ENCODE measurements at regions not wholly inside any gene's neighbourhood (a gene's known extent, or its start where the extent isn't known, plus 50 kb on each side); places are given as distances from the start of the nearest gene placed in this dataset.

DNA sequence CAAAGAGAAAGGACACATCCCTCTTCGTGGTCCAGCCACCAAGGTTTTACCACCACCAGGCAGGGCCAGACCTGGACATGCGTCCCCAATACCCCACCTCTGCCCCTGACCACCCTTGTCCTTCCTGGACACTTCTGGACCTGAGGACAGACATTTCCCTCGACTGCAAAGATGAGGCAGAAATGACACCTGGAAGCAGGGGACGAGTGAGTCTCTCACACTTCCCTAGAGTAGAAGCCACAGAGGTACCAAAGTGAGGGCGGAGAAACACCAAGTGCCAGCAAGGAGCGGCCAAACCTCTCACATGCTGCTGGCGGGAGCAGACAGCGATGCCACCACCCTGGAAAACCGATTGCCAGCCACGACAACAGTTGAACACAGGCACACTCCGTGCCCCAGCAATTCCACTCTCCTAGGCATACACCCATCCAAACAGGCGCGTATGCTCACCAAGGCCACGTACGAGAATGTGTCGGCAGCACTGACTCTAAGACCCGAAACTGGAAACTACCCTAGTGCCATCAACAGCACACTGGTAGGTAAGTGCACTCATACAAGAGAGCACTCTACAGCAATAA, 207.0 kb upstream of the NSMCE3 start:
- H3K4me1 ChIP-seq = peaks cover 5 to 23% (median 21%) of the 10 kb centered on the region in 10 experiments; a peak in 18 of 20 replicates
- H3K36me3 ChIP-seq = no peaks in the 10 kb centered on the region
- no peak overlapping the region for H3K27ac ChIP-seq
- H3K4me3 ChIP-seq = no peak overlapping the region
- TF ChIP-seq Cebpa-rat (IDR thresholded peaks at IDR 0.05) = no peak
- H3K9me3 ChIP-seq (replicated peaks in 1 of 11) = peaks cover 0 to 10% (median 4%) of the 10 kb centered on the region in 11 experiments; a peak in 4 of 22 replicates
- H3K9ac ChIP-seq = no peak overlapping the region
- H3K4me2 ChIP-seq = no peak overlapping the region
- H4K20me1 ChIP-seq = no peaks in the 10 kb centered on the region
- no peaks in the 10 kb centered on the region for H3K27me3 ChIP-seq

GRCh38 chr15:29475096-29475495, 205.5 kb upstream of the NSMCE3 start:
- Histone ChIP-seq H3K4me1 (peaks cover 0 to 11% (median 10%) of the 10 kb centered on the region in 10 experiments; a peak in 17 of 20 replicates), H3K27me3 (no peaks in the 10 kb centered on the region), H4K20me1 (no peaks in the 10 kb centered on the region), H3K27ac (no peak overlapping the region), H3K9ac (no peak overlapping the region), H3K36me3 (no peaks in the 10 kb centered on the region), H3K4me2 (no peak overlapping the region), H3K4me3 (no peak overlapping the region), H3K9me3 (replicated peaks in 1 of 11) (peaks cover 0 to 10% (median 4%) of the 10 kb centered on the region in 11 experiments; a peak in 4 of 22 replicates)
- TF ChIP-seq Cebpa-rat (IDR thresholded peaks at IDR 0.05) = no peak

GRCh38 chr15:29473621-29474105, 204.0 kb upstream of the NSMCE3 start:
- Histone ChIP-seq H3K36me3 (no peaks in the 10 kb centered on the region), H3K4me2 (no peak overlapping the region), H3K27me3 (no peaks in the 10 kb centered on the region), H4K20me1 (no peaks in the 10 kb centered on the region), H3K4me3 (no peak overlapping the region), H3K4me1 (no peaks in the 10 kb centered on the region), H3K9ac (no peak overlapping the region), H3K27ac (no peak overlapping the region), H3K9me3 (replicated peaks in 1 of 11) (peaks cover 0 to 10% (median 4%) of the 10 kb centered on the region in 11 experiments; a peak in 4 of 22 replicates)
- no peak for TF ChIP-seq Cebpa-rat (IDR thresholded peaks at IDR 0.05)

GRCh38 chr15:29472901-29473445, 203.4 kb upstream of the NSMCE3 start:
- TF ChIP-seq Cebpa-rat (IDR thresholded peaks at IDR 0.05) = no peak
- Histone ChIP-seq H3K27ac (no peak overlapping the region), H3K4me1 (no peaks in the 10 kb centered on the region), H3K4me3 (no peak overlapping the region), H3K36me3 (no peaks in the 10 kb centered on the region), H4K20me1 (no peaks in the 10 kb centered on the region), H3K9me3 (replicated peaks in 1 of 11) (peaks cover 0 to 10% (median 4%) of the 10 kb centered on the region in 11 experiments; a peak in 4 of 22 replicates), H3K27me3 (no peaks in the 10 kb centered on the region), H3K4me2 (no peak overlapping the region), H3K9ac (no peak overlapping the region)

GRCh38 chr15:29471757-29472156, 202.1 kb upstream of the NSMCE3 start:
- no peak overlapping the region for H3K4me2 ChIP-seq
- no peak overlapping the region for H3K27ac ChIP-seq
- no peaks in the 10 kb centered on the region for H4K20me1 ChIP-seq
- peaks cover 0 to 10% (median 4%) of the 10 kb centered on the region in 11 experiments; a peak in 4 of 22 replicates for H3K9me3 ChIP-seq (replicated peaks in 1 of 11)
- H3K27me3 ChIP-seq = no peaks in the 10 kb centered on the region
- no peaks in the 10 kb centered on the region for H3K36me3 ChIP-seq
- H3K4me1 ChIP-seq = peaks cover 0 to 11% (median 0%) of the 10 kb centered on the region in 10 experiments; a peak in 4 of 20 replicates
- H3K9ac ChIP-seq = no peak overlapping the region
- TF ChIP-seq Cebpa-rat (IDR thresholded peaks at IDR 0.05) = no peak
- H3K4me3 ChIP-seq = no peak overlapping the region

DNA sequence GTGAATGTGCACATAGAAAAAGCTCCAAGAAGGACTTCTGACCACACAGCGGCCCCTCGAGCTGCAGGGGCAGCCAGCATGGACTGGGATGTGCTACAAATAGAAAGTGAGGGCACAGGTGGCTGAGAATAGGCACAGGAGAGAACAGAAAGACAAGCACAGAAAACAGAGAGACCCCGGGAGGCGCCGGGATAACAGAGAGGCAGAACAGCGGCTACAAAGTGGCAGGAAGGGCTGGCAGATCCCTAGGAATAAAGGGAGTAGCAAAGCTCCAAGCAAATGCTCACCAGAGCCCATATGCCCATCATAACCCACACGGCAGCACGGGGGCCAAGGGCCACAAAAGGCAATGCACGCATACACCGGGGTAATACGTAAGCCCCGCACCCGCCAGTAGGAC, 201.7 kb upstream of the NSMCE3 start:
- H4K20me1 ChIP-seq = no peaks in the 10 kb centered on the region
- no peak overlapping the region for H3K4me3 ChIP-seq
- no peak overlapping the region for H3K4me2 ChIP-seq
- peaks cover 0 to 12% (median 0%) of the 10 kb centered on the region in 10 experiments; a peak in 4 of 20 replicates for H3K4me1 ChIP-seq
- no peak for TF ChIP-seq Cebpa-rat (IDR thresholded peaks at IDR 0.05)
- H3K36me3 ChIP-seq = no peaks in the 10 kb centered on the region
- no peak overlapping the region for H3K27ac ChIP-seq
- H3K27me3 ChIP-seq = no peaks in the 10 kb centered on the region
- H3K9ac ChIP-seq = no peak overlapping the region
- peaks cover 0 to 10% (median 4%) of the 10 kb centered on the region in 11 experiments; a peak in 4 of 22 replicates for H3K9me3 ChIP-seq (replicated peaks in 1 of 11)

DNA sequence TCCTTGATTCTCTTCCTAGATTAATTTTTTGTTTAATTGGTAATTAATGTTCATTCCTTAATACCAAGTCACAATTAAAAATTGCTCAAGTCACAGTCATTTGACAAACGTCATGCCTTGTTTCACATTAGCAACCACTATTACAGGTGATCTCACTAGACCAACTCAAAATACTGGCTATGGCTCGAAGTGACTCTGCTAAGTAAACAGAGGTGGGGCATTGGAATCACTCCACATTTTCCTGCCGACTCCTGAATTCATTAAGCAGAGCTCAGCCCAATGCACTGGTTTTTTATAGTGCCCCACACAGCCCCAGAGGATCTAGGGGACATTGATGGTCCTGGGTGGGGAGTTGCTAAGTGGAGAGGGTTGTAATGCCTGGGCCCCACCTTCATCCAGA, 201.2 kb upstream of the NSMCE3 start:
- no peak overlapping the region for H3K4me3 ChIP-seq
- TF ChIP-seq Cebpa-rat (IDR thresholded peaks at IDR 0.05) = no peak
- H4K20me1 ChIP-seq = no peaks in the 10 kb centered on the region
- H3K9ac ChIP-seq = no peak overlapping the region
- H3K27me3 ChIP-seq = no peaks in the 10 kb centered on the region
- peaks cover 0 to 10% (median 4%) of the 10 kb centered on the region in 11 experiments; a peak in 4 of 22 replicates for H3K9me3 ChIP-seq (replicated peaks in 1 of 11)
- H3K4me1 ChIP-seq = peaks cover 0 to 12% (median 2%) of the 10 kb centered on the region in 10 experiments; a peak in 7 of 20 replicates
- H3K27ac ChIP-seq = no peak overlapping the region
- no peak overlapping the region for H3K4me2 ChIP-seq
- no peaks in the 10 kb centered on the region for H3K36me3 ChIP-seq

GRCh38 chr15:29470311-29470710, 200.7 kb upstream of the NSMCE3 start:
- Histone ChIP-seq H3K27me3 (no peaks in the 10 kb centered on the region), H3K4me2 (no peak overlapping the region), H3K36me3 (no peaks in the 10 kb centered on the region), H4K20me1 (no peaks in the 10 kb centered on the region), H3K27ac (no peak overlapping the region), H3K9ac (no peak overlapping the region), H3K4me3 (no peak overlapping the region), H3K9me3 (replicated peaks in 1 of 11) (peaks cover 0 to 9% (median 3%) of the 10 kb centered on the region in 11 experiments; a peak in 4 of 22 replicates), H3K4me1 (peaks cover 0 to 12% (median 7%) of the 10 kb centered on the region in 10 experiments; a peak in 13 of 20 replicates)
- no peak for TF ChIP-seq Cebpa-rat (IDR thresholded peaks at IDR 0.05)

DNA sequence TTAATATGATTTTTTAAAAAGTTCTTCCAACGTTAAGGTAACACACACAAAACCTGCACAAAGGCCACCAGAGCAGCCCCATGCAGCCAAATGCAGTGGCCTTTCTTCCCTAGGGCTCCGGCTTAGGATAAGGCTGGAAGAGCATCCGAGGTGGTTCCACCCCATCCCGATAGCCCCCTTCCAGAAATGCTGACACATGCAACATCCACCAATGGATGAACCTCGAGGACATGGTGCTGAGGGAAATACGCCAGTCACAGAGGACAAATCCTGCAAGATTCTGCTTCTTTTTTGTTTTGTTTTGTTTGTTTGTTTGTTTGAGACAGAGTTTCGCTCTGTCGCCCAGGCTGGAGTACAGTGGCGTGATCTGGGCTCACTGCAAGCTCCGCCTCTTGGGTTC, 199.3 kb upstream of the NSMCE3 start:
- H4K20me1 ChIP-seq = no peaks in the 10 kb centered on the region
- no peak overlapping the region for H3K4me3 ChIP-seq
- H3K27me3 ChIP-seq = no peaks in the 10 kb centered on the region
- TF ChIP-seq Cebpa-rat (IDR thresholded peaks at IDR 0.05) = no peak
- H3K4me2 ChIP-seq = no peak overlapping the region
- H3K27ac ChIP-seq = no peak overlapping the region
- H3K36me3 ChIP-seq = no peaks in the 10 kb centered on the region
- no peak overlapping the region for H3K9ac ChIP-seq
- no peaks in the 10 kb centered on the region for H3K9me3 ChIP-seq (replicated peaks in 1 of 11)
- peaks cover 0 to 17% (median 11%) of the 10 kb centered on the region in 10 experiments; a peak in 13 of 20 replicates for H3K4me1 ChIP-seq
